B cell (primary cell): ENCODE measurements at regions not wholly inside any gene's neighbourhood (a gene's known extent, or its start where the extent isn't known, plus 50 kb on each side); places are given as distances from the start of the nearest gene placed in this dataset.

Experiments
- ATAC-seq: fragments of 200-7000 bp; cut with Tn5 transposase; one replicate; pipeline ENCODE4 v1.10.0; 2021; ENCODE audit warnings: low read depth, mild to moderate bottlenecking, moderate number of reproducible peaks, moderate library complexity
- CTCF ChIA-PET: fragments of 350-600 bp; sonication (Branson Sonifier 250); formaldehyde crosslinking; loops from one replicate; lab custom pipeline; 2021; ENCODE audit warnings: antibody characterized with exemption, inconsistent platforms; lab: Charles Lee
- POLR2A ChIA-PET: fragments of 350-600 bp; sonication (Branson Sonifier 250); formaldehyde crosslinking; loops from one replicate; lab custom pipeline; 2021; ENCODE audit warnings: antibody characterized with exemption; lab: Charles Lee
- DNase-seq: peaks from one replicate; pipeline ENCODE4 v3.0.0; 2013
- H2AFZ ChIP-seq: 2 replicates; pipeline ENCODE4 v1.6.1; 2012; ENCODE audit warnings: mild to moderate bottlenecking, low read depth, low read length; ENCODE audit not compliant: insufficient read depth, poor library complexity, severe bottlenecking
- H3K27ac ChIP-seq, 2 donors: 1 replicate in 1 of 2; 2 replicates in 1 of 2; pipeline ENCODE4 v1.5.1; 2012 to 2013; ENCODE audit warnings: low read length in 2 of 2, mild to moderate bottlenecking in 2 of 2, moderate library complexity in 1 of 2
- H3K27me3 ChIP-seq, 4 experiments: fragments of 200-600 bp in 1 of 4; sonication (generic) in 1 of 4; replicated peaks in 1 of 4; 1 replicate in 2 of 4; 2 replicates in 2 of 4; pipeline versions ENCODE4 v1.6.1 to v1.7.0; 2013 to 2016; ENCODE audit warnings: low read length in 3 of 4, mild to moderate bottlenecking in 2 of 4, mixed read lengths in 1 of 4, moderate library complexity in 1 of 4; ENCODE audit not compliant: insufficient read depth in 4 of 4, control insufficient read depth in 3 of 4; ENCODE audit errors: control extremely low read depth in 1 of 4
- H3K36me3 ChIP-seq, 2 experiments: replicated peaks in 1 of 2; 1 replicate in 1 of 2; 2 replicates in 1 of 2; pipeline versions ENCODE4 v1.6.1 to v1.7.1; 2013; ENCODE audit warnings: low read length in 1 of 2; ENCODE audit not compliant: insufficient read depth in 2 of 2, control insufficient read depth in 1 of 2; ENCODE audit errors: control extremely low read depth in 1 of 2, extremely low read depth in 1 of 2
- H3K4me1 ChIP-seq, 2 donors: fragments of 200-600 bp in 1 of 2; sonication (generic) in 1 of 2; 1 replicate in 1 of 2; 2 replicates in 1 of 2; pipeline versions ENCODE4 v1.5.1 to v1.6.1; 2013 to 2017; ENCODE audit warnings: low read length in 2 of 2; ENCODE audit not compliant: control insufficient read depth in 2 of 2, insufficient read depth in 2 of 2
- H3K4me2 ChIP-seq: replicated peaks from 2 replicates; pipeline ENCODE3; 2012; ENCODE audit warnings: mild to moderate bottlenecking, low read depth, low read length; ENCODE audit not compliant: poor library complexity, severe bottlenecking
- H3K4me3 ChIP-seq, 5 experiments: fragments of 200-600 bp in 1 of 5; sonication (generic) in 1 of 5; 1 replicate in 3 of 5; 2 replicates in 2 of 5; pipeline versions ENCODE4 v1.5.1 to v1.7.0; 2011 to 2016; ENCODE audit warnings: low read length in 4 of 5, mild to moderate bottlenecking in 4 of 5, low read depth in 2 of 5, control low read depth in 1 of 5, moderate library complexity in 1 of 5; ENCODE audit not compliant: insufficient read depth in 1 of 5; ENCODE audit errors: control extremely low read depth in 1 of 5, extremely low read depth in 1 of 5
- H3K79me2 ChIP-seq: fragments of 200-600 bp; sonication (generic); one replicate; pipeline ENCODE4 v1.6.0; 2016; ENCODE audit warnings: low read length; ENCODE audit not compliant: control insufficient read depth, insufficient read depth
- H3K9ac ChIP-seq: fragments of 200-600 bp; sonication (generic); 2 replicates; pipeline ENCODE4 v1.6.1; 2017; ENCODE audit warnings: mild to moderate bottlenecking, low read length, moderate library complexity
- H3K9me3 ChIP-seq, 3 donors: one replicate each; pipeline versions ENCODE4 v1.6.1 to v1.7.1; 2013; ENCODE audit warnings: low read length in 2 of 3; ENCODE audit not compliant: control insufficient read depth in 2 of 3, insufficient read depth in 1 of 3; ENCODE audit errors: control extremely low read depth in 1 of 3
- H4K20me1 ChIP-seq: 2 replicates; pipeline ENCODE4 v1.6.0; 2012; ENCODE audit warnings: mild to moderate bottlenecking, low read length; ENCODE audit not compliant: insufficient read depth, control insufficient read depth, poor library complexity, severe bottlenecking
- H3K27ac Mint-ChIP-seq: one replicate; pipeline ENCODE4 v1.8.0; 2021; ENCODE audit warnings: mixed read lengths
- H3K27me3 Mint-ChIP-seq: one replicate; pipeline ENCODE4 v1.8.0; 2021; ENCODE audit warnings: mixed read lengths
- H3K4me1 Mint-ChIP-seq: one replicate; pipeline ENCODE4 v1.8.0; 2021; ENCODE audit warnings: mixed read lengths
- H3K4me3 Mint-ChIP-seq: one replicate; pipeline ENCODE4 v1.8.0; 2021; ENCODE audit warnings: mixed read lengths
- H3K9me3 Mint-ChIP-seq: one replicate; pipeline ENCODE4 v1.8.0; 2022; ENCODE audit warnings: mixed read lengths; ENCODE audit not compliant: insufficient read depth
- CTCF ChIP-seq: fragments of 200-600 bp; IDR thresholded peaks from one replicate; pipeline ENCODE4 v1.8.0; 2022; ENCODE audit warnings: antibody characterized with exemption, mild to moderate bottlenecking
- EZH2 ChIP-seq: IDR thresholded peaks from 2 replicates; pipeline ENCODE4 v1.6.1; 2012; ENCODE audit warnings: borderline replicate concordance, low read depth, mild to moderate bottlenecking, moderate library complexity, low read length; ENCODE audit not compliant: insufficient read depth, poor library complexity, severe bottlenecking
- WGBS: methylation state at CpG from one replicate; pipeline ENCODE4 v1.1.5; 2013; ENCODE audit warnings: missing lambda C conversion rate; ENCODE audit not compliant: insufficient coverage; 5-methylcytosine and 5-hydroxymethylcytosine counted together
- intact Hi-C: fragments of 100-400 bp; cut with micrococcal nuclease; formaldehyde crosslinking; loops from one replicate; pipeline ENCODE4 v1.10.0; 2022

GRCh38 chr16:82405736-82406135, 221.0 kb upstream of the CDH13 start:
- H3K27me3 Mint-ChIP-seq, result peaks cover 18% of the 10 kb centered on the region
- Histone ChIP-seq H3K79me2 (no peaks in the 10 kb centered on the region), H3K9me3 (no peaks in the 10 kb centered on the region), H3K4me1 (no peaks in the 10 kb centered on the region), H3K9ac (no peak overlapping the region), H3K4me3 (no peak overlapping the region), H3K36me3 (no peaks in the 10 kb centered on the region), H4K20me1 (no peaks in the 10 kb centered on the region), H3K27ac (no peak overlapping the region), H3K4me2 (no peak overlapping the region), H3K27me3 (peaks cover 0 to 7% (median 2%) of the 10 kb centered on the region in 4 experiments), H2AFZ (no peak overlapping the region)
- ChIA-PET CTCF (no interaction called here), POLR2A (no interaction called here)
- H3K9me3 Mint-ChIP-seq, result no peaks in the 10 kb centered on the region
- no peak for TF ChIP-seq EZH2
- no peak for TF ChIP-seq CTCF
- no peak for DNase-seq
- H3K4me3 Mint-ChIP-seq, result no peak overlapping the region
- no peaks in the 10 kb centered on the region for H3K4me1 Mint-ChIP-seq
- no peak overlapping the region for H3K27ac Mint-ChIP-seq
- WGBS, result 66% methylated on average over 3 of the region's 6 CpGs
- intact Hi-C loops, result no loop called here
- ATAC-seq, result no peak

GRCh38 chr16:82404586-82405315, 222.0 kb upstream of the CDH13 start:
- no peaks in the 10 kb centered on the region for H4K20me1 ChIP-seq
- no peaks in the 10 kb centered on the region for H3K36me3 ChIP-seq
- no peak overlapping the region for H2AFZ ChIP-seq
- DNase-seq, result no peak
- H3K4me1 Mint-ChIP-seq, result no peaks in the 10 kb centered on the region
- H3K9me3 ChIP-seq, result no peaks in the 10 kb centered on the region
- no peak overlapping the region for H3K27ac Mint-ChIP-seq
- intact Hi-C loops, result no loop called here
- no peak overlapping the region for H3K4me2 ChIP-seq
- no peak overlapping the region for H3K27ac ChIP-seq
- WGBS, result no CpG with 5 or more reads among the region's 3 CpGs
- H3K27me3 ChIP-seq, result peaks cover 0 to 7% (median 2%) of the 10 kb centered on the region in 4 experiments
- peaks cover 18% of the 10 kb centered on the region for H3K27me3 Mint-ChIP-seq
- H3K4me3 ChIP-seq, result no peak overlapping the region
- ChIA-PET POLR2A (no interaction called here), CTCF (no interaction called here)
- H3K9me3 Mint-ChIP-seq, result no peaks in the 10 kb centered on the region
- ATAC-seq, result no peak
- H3K4me3 Mint-ChIP-seq, result no peak overlapping the region
- no peaks in the 10 kb centered on the region for H3K79me2 ChIP-seq
- no peaks in the 10 kb centered on the region for H3K4me1 ChIP-seq
- TF ChIP-seq CTCF (no peak), EZH2 (no peak)
- H3K9ac ChIP-seq, result no peak overlapping the region
